A673 (cell line): ENCODE measurements at regions not wholly inside any gene's neighbourhood (a gene's known extent, or its start where the extent isn't known, plus 50 kb on each side); places are given as distances from the start of the nearest gene placed in this dataset.

Experiments used
- BruUV-seq: library from RNA; stranded (reverse); fragments of 400-500 nt; replicated peaks from 2 replicates; lab custom pipeline; 2021; lab: Mats Ljungman, UMichigan
- CTCF ChIA-PET: fragments of 300-600 bp; sonication (Branson Sonifier 250); formaldehyde crosslinking; loops from one replicate; lab custom pipeline; 2022; ENCODE audit warnings: antibody characterized with exemption; lab: Charles Lee
- POLR2A ChIA-PET: fragments of 300-600 bp; sonication (Branson Sonifier 250); formaldehyde crosslinking; loops from one replicate; lab custom pipeline; 2022; ENCODE audit warnings: antibody characterized with exemption; ENCODE audit not compliant: low non-redundant PET; lab: Charles Lee
- DNase-seq: peaks from one replicate; pipeline ENCODE4 v3.0.0-alpha.2; 2015; ENCODE audit warnings: low spot score
- H3K27ac ChIP-seq: fragments of 200-600 bp; sonication (generic); 2 replicates; pipeline ENCODE4 v1.5.1; 2016; ENCODE audit warnings: mixed run types, low read depth, mild to moderate bottlenecking, mixed read lengths, antibody characterized with exemption, low read length; ENCODE audit not compliant: poor library complexity, severe bottlenecking
- H3K27me3 ChIP-seq: fragments of 200-600 bp; sonication (generic); replicated peaks from 2 replicates; pipeline ENCODE4 v1.6.1; 2017; ENCODE audit warnings: mixed run types, low read depth, mild to moderate bottlenecking, mixed read lengths, antibody characterized with exemption, low read length; ENCODE audit not compliant: insufficient read depth, poor library complexity
- H3K36me3 ChIP-seq: fragments of 200-600 bp; sonication (generic); 2 replicates; pipeline ENCODE4 v1.6.1; 2016; ENCODE audit warnings: mixed run types, mild to moderate bottlenecking, mixed read lengths, antibody characterized with exemption, low read length; ENCODE audit not compliant: insufficient read depth, poor library complexity, severe bottlenecking
- H3K4me1 ChIP-seq: fragments of 200-600 bp; sonication (generic); 2 replicates; pipeline ENCODE4 v1.6.1; 2017; ENCODE audit warnings: mixed run types, mild to moderate bottlenecking, mixed read lengths, antibody characterized with exemption, low read length; ENCODE audit not compliant: insufficient read depth, poor library complexity, severe bottlenecking
- H3K4me3 ChIP-seq: fragments of 200-600 bp; sonication (generic); 2 replicates; pipeline ENCODE4 v1.5.1; 2016; ENCODE audit warnings: low read depth, mixed run types, mild to moderate bottlenecking, mixed read lengths, low read length; ENCODE audit not compliant: poor library complexity, severe bottlenecking
- H3K9me3 ChIP-seq: fragments of 200-600 bp; sonication (generic); 2 replicates; pipeline ENCODE4 v1.6.1; 2016; ENCODE audit warnings: mixed run types, low read depth, mild to moderate bottlenecking, mixed read lengths, antibody characterized with exemption, low read length; ENCODE audit not compliant: poor library complexity, severe bottlenecking
- EZH2 ChIP-seq: fragments of 200-600 bp; sonication (generic); IDR thresholded peaks from 2 replicates; pipeline ENCODE4 v1.6.1; 2017; ENCODE audit warnings: borderline replicate concordance, low read depth, mild to moderate bottlenecking, mixed read lengths, antibody characterized with exemption, low read length; ENCODE audit not compliant: poor library complexity, severe bottlenecking
- intact Hi-C: fragments of 100-400 bp; cut with micrococcal nuclease; formaldehyde crosslinking; loops from one replicate; pipeline ENCODE4 v1.10.0; 2022; ENCODE audit not compliant: unreplicated experiment
- TF ChIP-seq, protein P1 (sequence below): fragments of 300-800, 200-600 bp; sonication (generic); conservative IDR thresholded peaks from 2 replicates; pipeline ENCODE4 v1.5.1; 2017; ENCODE audit warnings: low read depth, mild to moderate bottlenecking, antibody characterized with exemption, low read length, moderate library complexity, mixed read lengths

GRCh38 chr10:7464691-7465090 is 53.9 kb upstream of the SFMBT2 start:
- CTCF ChIA-PET: no interaction called here

More at GRCh38 chr10:7464691-7465090, 53.9 kb upstream of the SFMBT2 start:
- H3K36me3 ChIP-seq: no peaks in the 10 kb centered on the region
- peaks cover 25% of the 10 kb centered on the region for H3K27me3 ChIP-seq
- H3K9me3 ChIP-seq: no peaks in the 10 kb centered on the region
- POLR2A ChIA-PET: no interaction called here
- BruUV-seq: no TSS peak
- intact Hi-C loops: no loop called here
- no peak for DNase-seq
- H3K4me3 ChIP-seq: no peak overlapping the region
- TF ChIP-seq, protein P1, sequence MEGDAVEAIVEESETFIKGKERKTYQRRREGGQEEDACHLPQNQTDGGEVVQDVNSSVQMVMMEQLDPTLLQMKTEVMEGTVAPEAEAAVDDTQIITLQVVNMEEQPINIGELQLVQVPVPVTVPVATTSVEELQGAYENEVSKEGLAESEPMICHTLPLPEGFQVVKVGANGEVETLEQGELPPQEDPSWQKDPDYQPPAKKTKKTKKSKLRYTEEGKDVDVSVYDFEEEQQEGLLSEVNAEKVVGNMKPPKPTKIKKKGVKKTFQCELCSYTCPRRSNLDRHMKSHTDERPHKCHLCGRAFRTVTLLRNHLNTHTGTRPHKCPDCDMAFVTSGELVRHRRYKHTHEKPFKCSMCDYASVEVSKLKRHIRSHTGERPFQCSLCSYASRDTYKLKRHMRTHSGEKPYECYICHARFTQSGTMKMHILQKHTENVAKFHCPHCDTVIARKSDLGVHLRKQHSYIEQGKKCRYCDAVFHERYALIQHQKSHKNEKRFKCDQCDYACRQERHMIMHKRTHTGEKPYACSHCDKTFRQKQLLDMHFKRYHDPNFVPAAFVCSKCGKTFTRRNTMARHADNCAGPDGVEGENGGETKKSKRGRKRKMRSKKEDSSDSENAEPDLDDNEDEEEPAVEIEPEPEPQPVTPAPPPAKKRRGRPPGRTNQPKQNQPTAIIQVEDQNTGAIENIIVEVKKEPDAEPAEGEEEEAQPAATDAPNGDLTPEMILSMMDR: no peak
- no peak for TF ChIP-seq EZH2
- no peaks in the 10 kb centered on the region for H3K4me1 ChIP-seq
- no peak overlapping the region for H3K27ac ChIP-seq
